Anterior cingulate cortex (tissue), 58 donors: ENCODE measurements at regions not wholly inside any gene's neighbourhood (a gene's known extent, or its start where the extent isn't known, plus 50 kb on each side); places are given as distances from the start of the nearest gene placed in this dataset.
A peak's percentile ranks its signal among the peaks of the same experiment; 100 is the strongest.
"Not testable (repeated sequence)": the region's sequence is repeated elsewhere in the genome, so short reads cannot be mapped to it uniquely, and the experiment has no call there.

Experiments
- DNase-seq, 58 donors: peaks; one replicate each; lab custom pipeline; 2025; lab: John Stamatoyannopoulos, UW

DNA sequence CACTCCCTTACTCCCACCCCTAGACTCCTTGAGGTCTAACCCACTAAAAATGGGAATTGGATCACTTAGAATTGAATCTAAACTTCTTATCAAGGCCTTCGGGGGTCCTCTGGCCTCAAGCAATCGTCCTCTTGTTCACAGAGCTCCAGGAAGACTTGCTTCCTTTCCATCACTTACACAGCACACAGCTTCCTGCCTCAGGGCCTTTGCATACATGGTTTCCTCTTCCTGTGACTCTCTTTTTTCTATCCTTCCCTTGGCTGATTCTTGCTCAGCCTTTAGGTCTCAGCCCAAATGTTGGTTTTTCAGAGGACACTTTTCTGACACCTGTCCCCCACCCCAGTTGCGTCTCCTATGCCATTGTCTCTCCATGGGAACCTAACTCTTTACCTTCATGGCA lies 50.0 kb upstream of the ALDH1B1 start:
- DNase-seq: no peak

DNA sequence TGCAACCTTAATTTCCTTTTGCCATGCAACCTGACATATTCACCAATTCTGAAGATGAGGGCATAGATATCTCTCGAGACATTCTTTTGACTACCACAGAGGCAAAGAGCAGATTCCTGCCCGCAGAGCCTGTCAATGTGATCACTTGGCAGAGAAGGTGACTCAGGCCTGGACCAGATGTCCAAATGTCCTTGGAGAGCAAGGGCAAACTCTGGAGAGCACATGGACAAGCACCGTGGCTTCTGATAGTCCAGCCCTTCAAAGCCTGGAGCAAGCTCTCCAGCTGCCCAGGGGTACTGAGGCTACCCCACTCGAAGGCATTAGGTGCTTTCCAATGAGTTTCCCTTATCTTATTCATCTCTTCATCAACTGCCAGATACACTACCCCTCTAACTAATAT lies 50.4 kb upstream of the ALDH1B1 start:
- no peak for DNase-seq

DNA sequence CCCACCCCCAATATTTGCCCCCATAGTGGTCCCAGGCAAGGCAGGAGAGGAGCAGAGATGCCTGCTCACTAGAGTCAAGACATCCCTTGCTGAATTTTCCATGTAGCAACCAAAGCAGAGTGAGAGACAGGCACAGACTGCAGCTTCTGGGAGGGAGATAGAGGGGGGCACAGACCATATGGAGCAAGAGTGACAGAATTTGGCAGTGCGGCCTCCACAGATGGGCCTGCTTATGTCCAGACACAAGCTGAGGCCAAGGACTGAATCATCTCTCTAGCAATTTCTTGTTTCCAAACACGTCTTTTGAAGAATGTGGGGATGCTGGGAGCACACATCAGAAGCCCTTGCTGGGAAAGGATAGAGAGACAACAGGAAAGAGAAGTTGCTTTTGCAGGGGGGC lies 53.0 kb upstream of the ALDH1B1 start:
- DNase-seq: peak in 26 of 58 donors; percentile 6 to 74 (median 22)

DNA sequence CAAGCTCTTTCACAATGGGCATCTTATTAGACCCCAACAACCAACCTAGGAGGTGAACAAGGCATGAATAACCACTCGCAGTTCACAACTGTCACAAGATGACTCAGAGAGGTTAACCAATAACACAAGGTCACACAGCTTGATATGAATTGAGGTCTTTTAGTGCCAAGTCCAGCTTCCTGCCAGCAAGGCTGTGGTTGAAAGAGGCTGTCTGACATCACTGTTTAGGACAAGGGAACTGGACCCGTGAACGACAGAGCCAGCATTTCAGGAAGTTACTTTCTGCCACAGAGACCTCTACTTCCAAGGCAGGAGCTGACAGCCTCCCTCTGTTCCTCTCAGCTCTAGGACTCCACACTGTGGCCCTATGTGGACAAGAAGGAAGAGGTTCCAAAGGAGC lies 53.4 kb upstream of the ALDH1B1 start:
- DNase-seq: no peak

DNA sequence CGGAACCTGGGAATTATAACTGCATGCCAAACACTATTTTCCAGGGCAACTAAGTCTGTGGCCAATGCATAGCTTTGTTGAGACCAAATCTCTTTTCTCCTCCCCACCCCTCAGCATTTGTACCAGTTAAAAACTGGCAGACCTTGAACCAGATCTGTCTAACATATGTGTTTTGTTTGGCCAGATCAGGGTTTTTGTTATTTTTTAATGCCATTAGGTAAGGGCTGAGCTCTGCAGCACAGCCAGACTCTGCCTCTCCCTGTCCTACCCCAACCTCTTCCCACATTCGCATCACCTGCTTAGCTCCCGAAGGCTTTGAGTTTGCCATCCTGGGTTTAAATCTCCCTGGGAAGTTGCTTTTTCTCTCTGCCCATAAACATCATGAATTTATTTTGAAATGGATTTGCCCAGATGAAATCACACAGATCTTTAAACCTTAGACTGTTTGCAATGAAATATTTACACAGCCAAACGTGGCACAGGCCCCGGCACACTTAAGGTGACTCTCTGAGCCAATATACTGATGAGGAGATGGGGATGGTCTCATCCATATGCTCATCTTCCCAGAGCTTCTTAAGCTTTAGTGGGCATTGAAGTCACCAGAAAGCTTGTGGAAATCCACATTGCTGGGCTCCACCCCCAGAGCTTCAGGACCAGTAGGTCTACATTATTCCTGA lies 54.0 kb upstream of the ALDH1B1 start:
- DNase-seq: no peak

DNA sequence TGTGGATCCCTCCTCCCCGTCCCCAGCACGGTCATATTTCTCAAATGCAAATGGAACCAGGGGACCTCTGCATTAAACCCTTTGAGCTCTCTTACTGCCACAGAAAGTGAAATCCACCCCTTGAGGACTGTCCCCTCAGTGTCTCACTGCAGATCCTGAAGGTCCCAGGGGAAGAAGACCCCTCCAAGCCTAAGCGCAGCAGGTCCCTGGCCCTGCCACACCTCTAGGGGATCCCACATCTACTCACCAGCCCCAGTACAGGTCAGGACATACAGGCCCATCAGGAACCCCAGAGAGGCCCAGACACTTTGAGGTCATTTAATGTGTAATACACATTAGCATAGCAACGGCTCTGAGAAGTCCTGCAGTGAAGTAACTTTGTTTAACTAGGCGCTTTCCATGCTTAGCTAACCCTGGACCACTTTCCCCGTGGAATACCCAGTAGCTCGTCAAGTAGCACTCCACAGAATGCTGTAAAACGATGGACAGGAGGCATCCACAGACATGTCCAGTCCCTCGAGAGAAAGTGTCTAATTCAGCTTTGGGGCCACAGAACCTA lies 54.7 kb upstream of the ALDH1B1 start:
- DNase-seq: no peak

DNA sequence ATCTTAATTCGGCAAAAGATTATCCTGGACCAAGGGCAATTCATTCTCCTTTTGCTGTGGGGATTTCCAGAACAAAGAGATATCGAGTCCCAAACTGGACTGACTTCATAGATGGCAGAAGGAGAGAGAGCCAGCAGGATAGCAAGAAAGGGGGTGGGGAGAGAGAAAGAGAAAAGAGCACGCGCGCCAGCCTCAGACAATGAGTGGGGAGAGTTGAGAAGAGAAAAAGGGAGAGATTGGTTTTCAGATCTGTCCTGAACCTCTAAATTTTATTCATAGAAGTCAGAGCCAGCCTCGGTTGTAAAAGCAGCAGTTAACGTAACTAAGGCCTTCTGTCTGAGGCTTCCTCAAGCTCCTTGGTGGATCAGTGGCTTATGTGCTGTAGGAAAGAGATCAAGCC lies 55.3 kb upstream of the ALDH1B1 start:
- DNase-seq: no peak

DNA sequence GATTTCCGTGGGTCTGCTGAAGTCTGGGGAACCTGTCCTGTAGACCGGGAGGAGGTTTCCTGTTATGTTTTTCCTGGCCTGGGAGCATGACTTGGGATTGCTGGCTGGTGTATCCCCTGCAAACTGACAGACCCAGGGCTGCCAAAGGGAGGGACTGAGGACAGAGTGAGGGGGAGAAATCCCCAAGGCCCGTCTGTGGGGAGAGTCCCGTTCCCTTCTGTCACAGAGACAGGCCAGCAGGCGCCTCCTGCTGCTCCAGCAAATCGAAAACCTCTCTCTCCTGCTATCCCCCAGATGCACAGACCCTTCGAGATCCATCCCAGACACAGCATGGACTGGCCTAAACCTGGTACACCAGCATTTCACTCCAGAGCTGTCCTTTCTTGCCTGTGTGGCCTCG lies 56.2 kb upstream of the ALDH1B1 start:
- DNase-seq: no peak

DNA sequence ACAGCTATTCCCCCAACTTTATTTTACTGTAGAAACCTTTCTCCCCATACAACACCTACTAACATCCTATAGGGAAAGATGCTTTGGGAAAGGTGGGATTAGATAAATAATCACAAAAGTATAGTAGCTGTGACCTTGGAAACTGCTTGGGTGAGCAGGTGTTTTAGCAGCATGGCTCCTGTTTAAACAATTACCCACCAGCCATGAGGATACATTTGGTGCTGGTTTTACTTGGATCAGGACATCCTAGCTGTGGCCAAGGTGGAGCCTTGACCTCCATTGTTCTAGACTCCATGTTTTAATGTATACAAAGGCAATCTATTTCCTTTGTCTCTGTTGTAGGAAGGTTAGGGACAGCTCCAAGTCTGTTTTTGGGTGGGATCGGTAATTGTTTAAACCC lies 56.8 kb upstream of the ALDH1B1 start:
- DNase-seq: no peak

DNA sequence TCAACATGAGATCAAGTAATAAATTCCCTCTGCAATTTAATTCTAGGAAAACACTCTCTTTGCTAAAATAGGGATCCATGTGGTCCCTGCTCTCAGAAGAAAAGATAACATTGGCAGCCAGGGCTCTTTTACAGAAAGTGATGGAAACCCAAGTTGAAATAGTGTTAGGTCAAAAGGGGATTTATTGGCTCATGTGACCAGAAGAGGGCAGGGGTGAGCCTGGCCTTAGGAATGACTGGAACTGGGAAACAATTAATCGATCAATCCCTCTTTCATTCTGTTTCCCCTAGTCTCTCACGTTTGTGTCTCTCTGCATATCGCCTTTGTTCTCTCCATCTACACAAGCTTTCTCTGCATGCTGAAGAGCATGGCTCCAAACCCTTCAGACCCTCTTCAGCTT lies 58.3 kb upstream of the ALDH1B1 start:
- no peak for DNase-seq

DNA sequence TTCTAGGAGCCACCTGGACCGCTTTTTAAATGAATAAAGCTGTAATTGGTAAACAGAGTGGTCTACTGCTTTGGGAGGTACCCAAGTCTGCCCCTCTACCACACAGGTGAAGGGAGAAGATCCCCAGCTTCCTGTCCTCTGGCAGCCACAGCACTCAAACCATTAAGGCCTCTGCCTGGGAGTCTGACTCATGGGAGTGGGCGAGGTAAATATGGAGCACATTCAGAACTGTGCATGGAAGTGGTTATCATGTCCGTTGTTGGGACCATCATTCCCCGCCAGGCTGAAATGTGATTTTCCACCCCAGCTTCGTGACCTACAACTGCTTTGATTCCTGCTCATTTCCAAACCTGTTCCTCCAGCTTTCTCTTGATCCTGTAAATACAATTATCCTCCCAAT lies 59.5 kb upstream of the ALDH1B1 start:
- no peak for DNase-seq

DNA sequence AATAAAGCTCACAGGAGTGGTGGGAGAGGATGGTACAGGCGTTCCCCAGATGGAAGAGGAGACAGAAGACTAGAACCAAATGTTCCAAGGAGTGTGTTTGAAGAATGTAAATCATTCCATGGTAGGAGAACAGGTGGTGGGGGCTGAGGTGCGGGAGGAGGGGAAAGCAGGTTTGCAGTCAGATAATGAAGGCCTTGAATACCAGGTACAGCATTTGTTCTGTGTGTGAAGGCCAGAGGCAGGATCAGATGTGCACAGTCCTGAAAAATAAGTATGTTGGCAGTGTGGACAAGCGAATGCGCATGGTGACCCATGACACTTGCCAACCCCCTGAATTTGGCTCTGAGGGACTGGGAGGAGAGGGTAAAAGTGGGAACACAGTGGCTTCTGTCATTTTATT lies 59.9 kb upstream of the ALDH1B1 start:
- no peak for DNase-seq

DNA sequence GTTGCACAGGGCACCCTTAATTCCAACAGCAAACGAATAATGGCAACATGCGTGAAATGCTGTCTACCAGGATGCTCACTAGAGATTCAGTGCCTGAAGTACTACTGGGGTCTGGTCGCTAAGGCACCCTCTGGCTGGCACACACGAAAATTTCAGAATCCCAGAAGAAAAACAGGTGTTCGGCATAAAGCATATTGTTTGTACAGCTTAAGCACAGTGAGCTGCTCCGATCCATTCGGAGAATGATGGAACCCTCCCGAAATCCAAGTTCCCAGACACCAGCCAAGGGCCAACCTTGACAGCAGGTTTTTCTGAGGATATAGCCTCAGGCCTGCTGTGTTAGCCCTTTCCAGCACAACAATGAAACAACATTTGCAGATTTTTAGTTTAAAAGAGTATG lies 61.4 kb upstream of the ALDH1B1 start:
- DNase-seq: no peak

DNA sequence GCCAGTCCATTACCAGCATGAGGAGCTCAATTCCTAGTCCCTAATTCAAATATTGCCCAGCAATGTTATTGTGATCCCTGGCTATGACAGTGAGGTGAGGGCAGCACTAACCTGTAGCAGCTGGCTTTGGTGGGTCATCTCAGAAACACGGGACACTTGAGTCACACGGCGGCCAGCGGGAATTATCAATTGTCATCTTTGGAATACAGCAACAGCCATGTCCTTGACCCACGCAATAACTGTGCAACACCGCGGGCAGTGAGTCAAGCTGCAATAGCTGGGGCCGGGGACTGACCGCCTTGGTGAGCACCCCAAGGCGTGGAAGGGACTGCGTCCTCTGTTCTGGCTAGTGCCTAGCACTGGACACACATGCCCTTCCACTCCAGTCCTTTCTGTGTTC lies 62.5 kb upstream of the ALDH1B1 start:
- no peak for DNase-seq

DNA sequence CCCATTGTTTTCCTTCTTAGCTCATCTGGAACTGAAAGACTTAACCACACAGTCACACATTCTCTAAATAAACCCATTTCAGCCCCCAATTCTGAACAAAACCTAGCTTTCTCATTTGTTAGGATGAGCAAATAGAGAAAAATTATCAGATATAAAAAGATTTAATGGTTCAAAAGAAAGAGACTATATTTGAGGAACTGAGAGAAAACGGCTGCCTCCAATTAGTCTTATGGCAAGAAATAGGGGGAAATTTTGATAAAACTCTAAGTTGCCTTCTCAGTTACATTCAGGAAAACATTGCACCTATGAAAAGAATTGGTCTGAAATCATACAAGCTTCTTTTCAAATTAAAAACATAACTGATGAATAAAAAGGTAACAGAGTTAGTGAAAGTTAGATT lies 63.7 kb upstream of the ALDH1B1 start:
- no peak for DNase-seq

DNA sequence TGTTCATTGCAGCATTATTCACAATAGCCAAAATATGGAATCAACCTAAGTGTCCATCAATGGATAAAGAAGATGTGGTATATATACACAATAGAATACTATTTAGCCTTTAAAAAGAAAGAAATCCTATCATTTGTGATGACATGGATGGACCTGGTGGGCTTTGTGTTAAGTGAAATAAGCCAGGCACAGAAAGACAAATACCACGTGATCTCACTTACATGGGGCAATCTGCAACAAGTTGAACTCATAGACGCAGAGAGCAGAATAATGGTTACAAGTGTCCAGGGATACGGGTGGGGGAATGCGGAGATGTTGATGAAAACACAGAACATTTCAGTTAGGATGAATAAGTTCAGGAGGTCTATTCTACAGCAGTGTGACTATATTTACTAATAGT lies 66.4 kb upstream of the ALDH1B1 start:
- no peak for DNase-seq

DNA sequence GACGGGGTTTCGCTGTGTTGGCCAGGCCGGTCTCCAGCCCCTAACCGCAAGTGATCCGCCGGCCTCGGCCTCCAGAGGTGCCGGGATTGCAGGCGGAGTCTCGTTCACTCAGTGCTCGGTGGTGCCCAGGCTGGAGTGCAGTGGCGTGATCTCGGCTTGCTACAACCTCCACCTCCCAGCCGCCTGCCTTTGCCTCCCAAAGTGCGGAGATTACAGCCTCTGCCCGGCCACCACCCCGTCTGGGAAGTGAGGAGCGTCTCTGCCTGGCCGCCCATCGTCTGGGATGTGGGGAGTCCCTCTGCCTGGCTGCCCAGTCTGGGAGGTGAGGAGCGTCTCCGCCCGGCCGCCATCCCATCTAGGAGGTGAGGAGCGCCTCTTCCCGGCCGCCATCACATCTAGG lies 68.3 kb upstream of the ALDH1B1 start:
- not testable (repeated sequence) for DNase-seq

DNA sequence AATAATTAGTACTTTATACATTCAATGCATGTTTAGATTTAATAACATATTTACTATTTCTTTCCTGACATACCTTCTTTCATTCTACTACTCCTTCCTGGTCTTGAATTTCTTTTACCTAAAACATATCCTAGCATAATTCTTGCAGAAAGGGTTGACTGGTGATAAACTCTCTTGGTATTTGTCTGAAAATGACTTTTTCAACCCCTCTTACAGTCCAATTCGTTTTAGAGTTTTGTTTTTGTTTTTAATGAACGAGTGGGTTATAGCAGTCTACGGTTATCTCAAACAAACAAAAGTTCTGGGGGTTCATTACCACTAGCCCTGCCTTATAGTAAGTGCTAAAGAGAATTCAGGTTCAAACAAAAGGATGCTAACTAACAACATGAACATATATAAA lies 69.6 kb upstream of the ALDH1B1 start:
- DNase-seq: no peak

DNA sequence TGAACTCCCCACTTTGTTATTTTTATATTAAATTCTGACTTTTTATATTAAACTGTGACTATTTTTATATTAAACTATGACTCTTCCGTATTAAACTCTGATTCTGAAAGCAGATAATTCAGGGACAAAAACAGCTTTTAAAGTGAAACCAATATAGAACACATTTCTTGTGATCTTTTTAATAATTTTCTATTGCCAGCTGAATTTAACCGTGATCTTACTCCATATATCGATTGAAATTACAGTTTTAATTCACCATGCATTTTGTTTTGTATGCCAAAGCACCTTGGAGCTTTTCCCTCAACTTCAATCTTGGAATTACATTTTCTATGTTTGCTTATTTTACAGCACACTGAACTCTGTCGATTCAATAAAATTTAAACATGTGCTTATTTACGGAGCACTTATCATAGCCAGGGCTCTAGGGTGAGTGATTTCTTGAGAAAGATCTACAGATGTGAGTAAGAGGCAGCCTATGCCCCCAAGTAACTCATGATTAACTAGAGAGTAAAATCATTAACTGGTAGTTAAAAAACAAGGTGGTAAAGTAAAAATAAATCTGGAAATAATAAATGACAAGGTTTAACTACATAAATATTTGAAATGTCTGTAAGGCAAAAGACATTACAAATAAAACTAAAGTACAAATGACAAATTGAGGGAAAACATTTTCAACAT lies 72.9 kb upstream of the ALDH1B1 start:
- DNase-seq: no peak

DNA sequence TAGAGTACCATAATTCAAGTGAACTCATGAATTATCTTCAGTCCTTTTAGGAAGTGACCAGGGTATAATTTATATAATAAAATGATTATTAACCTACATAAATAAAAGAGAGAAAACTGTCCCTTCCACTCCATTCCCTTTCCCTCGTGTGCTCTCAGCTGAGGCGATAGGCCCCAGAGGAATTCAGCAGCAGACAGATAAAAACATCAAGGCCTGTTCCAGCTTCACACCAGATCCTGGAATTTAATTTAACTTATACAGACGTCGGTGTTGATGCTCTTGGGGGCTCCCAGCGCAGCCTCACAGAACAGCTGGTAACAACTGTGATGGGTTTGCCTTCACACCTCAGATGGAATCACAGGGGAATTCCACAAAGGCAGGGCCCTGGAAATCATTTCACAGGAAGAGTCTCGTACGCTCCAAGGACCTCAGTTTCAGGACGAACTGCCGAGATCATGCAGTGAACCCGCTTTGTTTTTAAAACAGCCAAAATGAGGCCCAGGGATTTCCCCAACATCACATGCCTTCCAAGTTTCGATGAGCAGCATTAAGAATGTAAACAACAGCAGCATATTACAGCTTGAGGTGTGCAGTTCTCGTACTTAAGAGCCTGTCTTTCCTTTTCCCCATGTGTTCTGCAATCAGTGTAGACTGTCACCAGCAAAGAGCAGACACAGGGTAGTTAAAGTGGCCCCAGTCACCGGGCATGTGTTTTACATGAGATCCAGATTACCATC lies 73.6 kb upstream of the ALDH1B1 start:
- DNase-seq: no peak

DNA sequence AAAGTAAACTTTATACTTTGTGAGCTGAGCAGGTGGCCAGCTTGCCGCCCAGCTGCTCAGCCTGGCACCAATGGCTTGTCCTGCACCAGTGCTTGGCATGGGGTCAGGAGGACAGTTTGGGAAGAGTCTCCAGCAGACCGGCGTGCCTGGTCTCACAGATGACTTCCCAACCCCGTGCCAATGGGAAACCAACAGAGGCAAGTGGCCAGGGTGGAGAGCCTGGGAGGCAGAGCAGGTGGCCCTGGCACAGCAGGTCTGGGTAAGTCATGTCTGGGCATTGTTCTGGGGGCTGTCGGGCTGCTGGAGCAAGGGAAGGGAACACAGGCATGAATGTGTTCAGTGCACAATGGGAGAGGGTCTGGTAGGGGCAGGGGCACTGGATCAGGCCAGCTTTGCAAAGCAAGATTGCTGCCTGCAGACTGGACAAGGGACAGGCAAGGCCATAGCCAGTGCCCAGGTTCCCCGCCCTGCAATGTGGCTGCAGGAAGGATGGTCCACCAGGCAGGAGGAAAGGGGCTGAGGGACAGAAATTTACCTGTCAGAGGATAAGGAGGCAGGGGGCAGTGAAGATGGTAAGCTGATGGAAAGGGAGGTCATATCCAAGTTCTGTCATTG lies 76.2 kb upstream of the ALDH1B1 start:
- DNase-seq: no peak
